CD4-positive, alpha-beta T cell treated with Interleukin-2 at 100 ng/mL for 4 hours (primary cell): ENCODE measurements at regions not wholly inside any gene's neighbourhood (a gene's known extent, or its start where the extent isn't known, plus 50 kb on each side); places are given as distances from the start of the nearest gene placed in this dataset.
"Not testable (repeated sequence)": the region's sequence is repeated elsewhere in the genome, so short reads cannot be mapped to it uniquely, and the experiment has no call there.

Experiments
- DNase-seq: peaks from one replicate; pipeline ENCODE4 v3.0.0-alpha.2; 2020; ENCODE audit warnings: low spot score

DNA sequence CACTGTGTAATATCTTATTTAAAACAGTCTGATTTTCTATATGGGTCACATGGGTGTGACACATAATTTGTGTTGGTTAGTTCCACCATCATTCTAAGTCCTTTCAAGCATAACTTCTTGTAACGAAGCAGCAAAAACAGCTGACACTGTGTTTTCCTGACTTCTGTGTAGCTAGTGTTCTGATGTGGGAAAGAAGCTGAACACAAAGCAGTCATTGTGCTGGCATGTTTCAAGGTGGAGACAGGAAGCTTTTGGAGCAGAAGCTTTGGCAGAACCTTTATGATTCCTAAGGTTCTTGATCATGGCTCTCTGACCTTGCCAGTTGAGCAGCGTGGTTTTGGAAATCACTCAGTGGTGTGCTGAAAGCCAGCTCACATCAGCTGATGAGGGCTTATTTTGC lies 351.7 kb upstream of the MDGA2 start:
- DNase-seq: no peak

DNA sequence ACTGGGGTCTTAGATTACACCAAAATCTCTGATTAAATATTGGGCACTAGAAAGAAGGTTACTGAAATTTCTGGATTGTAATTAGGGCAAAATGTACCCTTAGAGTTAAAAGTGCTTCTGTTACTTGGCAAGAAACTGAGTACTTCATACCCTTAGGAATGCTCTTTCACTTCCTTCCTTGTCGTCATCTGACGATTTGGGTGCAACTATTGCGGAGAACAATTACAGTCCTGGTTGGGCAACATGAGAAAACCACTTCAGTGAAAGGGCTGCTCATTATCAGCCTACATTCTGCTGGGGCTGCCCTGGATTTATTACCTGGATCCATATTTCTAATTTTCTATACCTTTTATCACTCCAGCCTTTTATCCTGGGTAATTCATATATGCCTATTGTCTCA lies 348.5 kb upstream of the MDGA2 start:
- DNase-seq: no peak

DNA sequence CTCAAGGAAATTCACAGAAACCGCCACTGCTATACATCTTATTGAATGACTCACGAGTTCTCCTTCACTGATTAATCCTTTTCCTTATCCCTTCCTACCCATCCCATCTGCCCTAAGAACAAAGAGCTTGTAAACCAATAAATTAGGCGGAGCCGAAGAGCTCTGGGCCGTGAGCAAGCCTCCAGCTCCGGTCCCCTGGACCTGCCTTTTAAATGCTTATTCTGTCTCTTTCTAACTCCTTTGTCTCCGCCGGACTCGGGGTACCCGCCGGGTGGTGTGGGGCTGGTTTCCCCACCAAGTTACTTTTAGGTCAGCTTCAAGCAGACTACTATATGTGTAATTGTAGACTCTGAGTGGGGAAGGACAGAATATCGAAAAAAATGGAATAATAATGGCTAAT lies 336.1 kb upstream of the MDGA2 start:
- not testable (repeated sequence) for DNase-seq

DNA sequence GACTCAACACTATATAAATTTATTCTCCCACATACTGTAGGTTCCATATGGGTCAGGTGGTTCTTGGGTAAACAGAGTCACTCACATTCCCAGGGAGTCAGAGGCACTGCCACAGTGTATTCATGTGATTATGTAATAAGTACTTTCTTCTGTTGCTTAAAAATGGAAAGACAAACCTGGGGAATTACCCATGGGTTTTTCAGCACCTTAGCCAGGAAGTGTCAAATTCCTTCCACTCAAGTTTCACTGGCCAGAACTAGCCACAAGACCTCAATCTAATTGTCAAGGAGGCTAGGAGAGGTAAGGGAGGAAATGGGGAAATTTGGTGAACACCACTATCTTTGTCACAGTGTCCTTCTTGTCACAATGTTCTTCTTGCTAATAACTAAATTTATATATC lies 333.2 kb upstream of the MDGA2 start:
- DNase-seq: no peak

DNA sequence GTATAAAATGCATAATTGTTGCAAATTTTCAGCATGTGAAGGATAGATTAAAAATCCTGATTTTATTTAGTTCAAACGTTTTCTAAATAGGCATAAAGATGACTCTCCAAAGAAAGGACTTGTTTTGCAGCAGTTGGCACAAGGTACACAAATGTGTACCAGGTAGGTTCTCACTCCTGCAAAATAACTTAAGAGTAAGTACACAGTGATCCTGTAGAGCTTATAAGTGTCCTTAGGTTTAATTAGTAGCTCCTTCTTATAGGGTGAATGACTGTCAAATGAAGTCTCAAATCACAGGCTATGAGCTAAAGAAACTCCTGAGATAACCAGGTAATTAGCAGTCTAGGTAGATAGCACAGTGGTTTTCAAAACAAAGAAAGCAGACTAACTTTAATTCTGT lies 330.6 kb upstream of the MDGA2 start:
- no peak for DNase-seq

DNA sequence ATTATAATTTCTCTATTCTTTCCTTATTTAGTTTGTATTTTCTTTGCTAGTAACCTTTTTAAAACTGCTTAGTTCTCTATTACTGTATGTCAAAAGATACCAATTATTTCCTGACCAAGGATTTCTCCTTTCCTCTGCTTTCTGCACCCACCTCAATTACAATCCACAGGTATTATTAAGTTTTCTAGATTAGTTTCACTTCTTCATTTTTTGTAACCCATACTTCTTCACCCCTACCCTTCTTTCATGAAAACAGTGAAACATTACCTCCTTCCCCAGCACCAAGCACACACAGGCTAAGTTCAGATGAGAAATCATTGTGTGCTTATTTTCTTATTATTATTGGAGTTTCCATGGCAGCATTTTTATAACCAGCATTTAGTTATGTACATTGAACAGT lies 318.5 kb upstream of the MDGA2 start:
- DNase-seq: no peak

DNA sequence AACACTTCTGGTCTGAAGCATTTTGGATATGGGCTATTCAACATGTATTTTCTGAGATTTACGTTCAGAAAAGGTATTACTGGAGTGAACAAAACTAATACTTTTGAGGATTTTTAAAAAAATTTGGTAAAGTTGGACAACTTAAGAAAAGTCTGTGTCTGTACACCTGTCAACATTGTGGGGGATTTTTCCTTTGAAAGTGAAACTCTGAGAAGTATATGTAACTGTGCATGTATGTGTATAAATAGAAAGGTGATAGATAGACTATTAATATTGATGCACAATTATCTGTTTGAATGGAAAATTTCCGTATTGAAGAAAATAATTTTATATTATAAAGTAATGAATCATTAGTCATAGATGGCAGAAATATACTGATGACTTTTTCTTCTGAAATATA lies 312.8 kb upstream of the MDGA2 start:
- no peak for DNase-seq

DNA sequence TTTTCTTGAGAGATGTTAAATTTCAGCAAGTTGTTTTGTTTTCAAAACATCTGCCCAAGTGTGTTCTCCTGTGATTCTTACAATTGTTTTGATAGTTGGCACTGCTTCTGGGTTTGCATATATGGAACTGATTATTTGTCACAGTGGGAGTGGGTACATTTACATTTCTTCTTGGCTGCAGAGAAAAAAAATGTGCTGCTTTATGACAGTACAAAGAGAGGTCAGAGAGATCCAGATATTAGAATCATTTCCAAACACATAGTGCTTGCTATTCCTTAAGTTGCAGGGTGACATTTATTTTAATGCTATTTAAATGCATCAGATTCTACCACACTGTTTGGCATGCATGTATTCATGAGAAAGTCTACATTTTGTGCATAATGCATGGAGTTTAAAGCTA lies 303.5 kb upstream of the MDGA2 start:
- no peak for DNase-seq

DNA sequence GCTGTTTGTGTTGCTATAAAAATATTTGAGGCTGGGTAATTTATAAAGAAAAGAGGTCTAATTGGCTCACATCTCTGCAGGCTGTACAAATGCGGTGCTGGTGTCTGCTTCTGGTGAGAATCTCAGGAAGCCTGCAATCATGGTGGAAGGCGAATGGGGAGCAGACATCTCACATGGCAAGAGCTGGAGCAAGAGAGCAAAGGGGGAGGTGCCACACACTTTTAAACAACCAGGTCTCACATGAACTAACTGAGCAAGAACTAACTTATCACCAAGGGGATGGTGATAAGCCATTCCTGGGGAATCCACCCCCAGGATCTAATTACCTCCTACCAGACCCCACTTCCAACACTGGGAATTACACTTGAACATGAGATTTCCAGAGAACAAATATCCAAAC lies 300.7 kb upstream of the MDGA2 start:
- DNase-seq: no peak

DNA sequence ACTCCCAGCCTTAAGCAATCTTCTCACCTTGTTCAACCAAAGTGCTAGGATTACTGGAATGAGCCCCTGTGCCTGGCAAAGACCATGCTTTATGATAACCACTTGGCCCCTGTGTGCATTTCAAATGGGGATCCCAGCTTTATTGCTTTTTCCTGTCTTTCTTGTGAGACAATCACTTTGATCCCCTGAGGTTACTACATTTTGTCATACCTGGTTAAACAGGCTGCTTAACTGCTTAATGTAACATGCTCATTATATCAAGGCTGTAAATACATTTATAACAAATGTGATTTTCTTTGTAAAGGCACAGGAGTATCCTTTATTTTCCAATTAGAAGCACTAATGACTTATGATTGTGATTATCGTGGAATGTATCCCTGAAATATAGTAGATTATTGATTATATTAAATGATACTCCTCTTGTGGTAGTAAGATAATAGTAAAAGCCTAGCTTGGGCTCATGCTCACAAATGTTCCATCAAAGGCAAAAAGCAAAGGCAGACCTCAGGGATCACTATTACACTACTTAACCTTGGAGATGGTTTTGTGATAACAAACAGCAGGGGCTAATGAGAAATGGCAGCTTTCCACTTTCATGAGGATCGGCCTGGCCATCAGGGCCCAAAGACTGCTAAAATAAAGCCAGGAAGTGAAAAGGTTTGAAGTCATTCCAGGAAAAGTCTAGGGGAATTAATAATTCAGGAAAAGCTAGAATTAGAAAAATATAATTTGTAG lies 290.8 kb upstream of the MDGA2 start:
- DNase-seq: no peak

DNA sequence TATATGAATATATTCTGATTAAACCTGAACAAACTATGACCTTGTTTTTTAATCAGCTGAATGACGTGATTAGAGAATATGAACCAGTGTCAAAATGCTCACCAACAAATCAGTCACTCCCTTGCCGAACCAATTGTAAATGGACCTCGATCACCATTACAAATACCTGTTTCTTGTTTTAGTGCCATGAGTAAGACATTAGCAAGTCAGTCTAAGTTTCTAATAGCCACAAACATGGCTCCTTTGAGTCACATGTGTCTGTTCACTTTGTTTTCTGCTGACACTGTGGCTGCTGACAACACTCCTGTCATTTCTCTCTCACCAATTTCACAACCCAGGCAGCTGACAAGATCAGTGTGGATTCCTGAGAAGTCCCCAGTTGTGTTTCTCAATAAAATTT lies 286.2 kb upstream of the MDGA2 start:
- no peak for DNase-seq

DNA sequence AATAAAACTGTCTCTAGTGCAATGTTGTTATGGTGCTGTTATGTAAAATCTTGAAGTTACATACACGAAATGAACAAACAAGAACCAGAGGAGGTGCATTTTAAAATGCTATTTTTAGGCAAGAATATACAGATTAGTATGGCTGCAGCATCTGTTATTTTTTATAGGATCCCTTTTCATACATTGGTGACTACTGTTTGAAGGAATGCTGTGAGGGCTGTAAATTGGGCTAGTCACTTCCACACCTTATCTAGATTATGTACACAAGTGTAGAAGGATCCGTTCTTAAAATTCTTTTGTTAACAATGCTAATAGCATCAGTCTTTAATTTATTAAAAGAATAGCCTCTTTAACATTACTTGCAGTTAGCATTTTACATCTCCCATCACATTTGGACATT lies 284.3 kb upstream of the MDGA2 start:
- DNase-seq: no peak

DNA sequence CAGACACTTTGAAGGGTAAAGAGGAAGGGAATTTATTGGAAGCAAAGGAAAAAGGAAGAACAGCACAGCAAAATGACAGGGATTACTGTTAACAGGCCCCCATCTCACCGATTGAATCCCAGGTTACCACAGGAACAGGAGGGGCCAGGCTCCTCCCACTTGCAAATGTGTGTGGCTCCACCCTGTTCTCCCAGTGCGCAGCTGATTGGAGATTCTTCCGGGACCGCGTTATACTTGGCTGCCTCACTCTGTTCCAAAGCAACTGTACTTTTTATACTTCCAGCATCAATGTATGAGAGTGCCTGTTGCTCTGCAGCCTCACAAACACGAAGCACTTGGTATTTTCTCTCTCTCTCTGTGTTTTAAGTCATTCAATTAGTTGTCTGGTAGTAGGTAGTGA lies 273.6 kb upstream of the MDGA2 start:
- no peak for DNase-seq

DNA sequence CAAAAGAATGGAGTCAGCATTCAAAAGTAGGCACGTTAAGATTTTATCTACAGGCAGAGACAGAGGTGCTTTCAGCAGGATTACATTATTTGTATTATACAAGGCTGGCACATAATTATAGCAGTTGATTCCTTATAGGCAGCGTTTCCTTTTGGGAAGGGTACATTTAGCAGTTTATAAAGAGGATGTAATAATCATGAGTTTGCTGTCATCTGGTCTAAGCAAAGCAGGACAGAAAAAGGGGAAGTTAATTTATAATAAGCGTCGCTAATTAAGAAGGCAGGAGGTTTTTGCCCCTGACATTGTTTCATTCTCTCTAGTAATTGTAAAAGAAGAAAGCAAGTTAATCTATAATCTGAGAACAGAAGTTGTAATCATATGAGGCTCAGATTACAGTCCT lies 259.9 kb upstream of the MDGA2 start:
- no peak for DNase-seq

DNA sequence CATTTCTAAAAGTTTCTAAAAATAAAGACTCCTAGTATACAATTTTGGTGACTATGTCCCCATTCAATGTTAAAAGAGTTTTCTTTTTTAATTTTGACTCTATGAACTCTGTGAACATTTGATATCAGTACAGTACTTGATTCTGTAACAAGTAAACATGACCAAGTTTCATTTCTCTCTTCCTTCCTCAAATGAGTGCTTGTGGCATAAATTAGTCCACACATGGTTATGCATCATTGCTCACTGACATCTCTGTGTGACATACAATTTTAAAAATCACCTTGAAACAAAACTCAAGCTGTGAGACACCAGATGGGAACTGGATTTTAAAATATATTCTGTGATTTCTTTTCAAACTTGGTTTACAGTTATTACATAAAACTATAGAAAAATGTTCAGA lies 253.9 kb upstream of the MDGA2 start:
- DNase-seq: no peak

DNA sequence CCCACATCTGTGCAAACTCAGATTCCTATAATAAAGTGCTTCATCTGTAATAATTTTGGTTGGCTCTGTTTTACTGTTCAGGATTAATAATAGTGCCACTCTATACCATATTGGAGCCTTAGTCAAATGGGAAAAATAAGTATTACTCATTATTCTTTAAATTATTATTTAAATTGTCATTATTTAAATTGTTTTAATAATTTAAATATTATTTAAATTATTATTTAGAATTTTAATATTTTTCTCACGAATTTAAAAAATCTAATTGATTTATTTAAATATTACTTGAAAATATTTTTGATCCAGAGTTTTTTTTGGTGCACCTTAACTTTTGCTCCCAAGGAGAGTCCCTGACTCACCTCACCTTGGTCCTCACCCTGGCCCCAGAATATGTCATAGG lies 245.7 kb upstream of the MDGA2 start:
- DNase-seq: no peak

DNA sequence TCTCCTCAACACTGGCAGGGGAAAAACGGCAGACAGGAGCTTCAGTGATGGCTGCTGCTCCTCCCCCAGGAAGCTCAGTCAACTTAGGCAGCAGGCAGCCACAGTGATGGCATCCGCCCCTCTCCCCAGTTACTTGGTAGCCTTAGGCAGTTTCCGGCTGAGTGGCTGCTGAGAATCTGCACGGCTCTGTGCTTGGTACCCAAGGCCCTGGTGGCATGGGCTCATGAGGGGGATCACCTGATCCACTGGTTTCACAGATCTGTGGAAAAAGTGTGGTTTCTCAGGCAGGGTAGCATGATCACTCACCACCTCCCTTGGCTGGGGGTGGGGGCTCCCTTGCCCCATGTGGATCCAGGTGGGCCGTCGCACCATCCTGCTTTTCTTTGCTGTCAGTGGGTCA lies 244.6 kb upstream of the MDGA2 start:
- no peak for DNase-seq

DNA sequence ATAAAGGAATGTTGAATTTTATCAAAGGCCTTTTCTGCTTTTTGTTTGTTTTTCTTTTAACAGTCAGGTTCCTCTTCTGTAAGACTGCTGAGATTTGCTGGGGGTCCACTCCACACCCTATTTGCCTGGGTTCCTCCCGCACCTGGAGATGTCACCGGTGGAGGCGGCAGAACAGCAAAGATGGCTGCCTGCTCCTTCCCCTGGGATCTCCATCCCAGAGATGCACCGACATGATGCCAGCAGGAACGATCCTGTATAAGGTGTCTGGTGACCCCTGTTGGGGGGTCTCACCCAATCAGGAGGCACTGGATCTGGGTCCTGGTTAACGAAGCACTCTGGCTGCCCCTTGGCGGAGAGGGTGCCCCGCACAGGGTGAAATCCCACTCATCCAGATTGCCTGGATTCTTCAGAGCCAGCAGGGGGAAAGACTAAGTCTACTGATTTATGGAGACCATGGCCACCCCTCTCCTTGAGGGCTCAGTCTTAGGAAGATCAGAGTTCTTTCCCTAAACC lies 244.0 kb upstream of the MDGA2 start:
- no peak for DNase-seq

DNA sequence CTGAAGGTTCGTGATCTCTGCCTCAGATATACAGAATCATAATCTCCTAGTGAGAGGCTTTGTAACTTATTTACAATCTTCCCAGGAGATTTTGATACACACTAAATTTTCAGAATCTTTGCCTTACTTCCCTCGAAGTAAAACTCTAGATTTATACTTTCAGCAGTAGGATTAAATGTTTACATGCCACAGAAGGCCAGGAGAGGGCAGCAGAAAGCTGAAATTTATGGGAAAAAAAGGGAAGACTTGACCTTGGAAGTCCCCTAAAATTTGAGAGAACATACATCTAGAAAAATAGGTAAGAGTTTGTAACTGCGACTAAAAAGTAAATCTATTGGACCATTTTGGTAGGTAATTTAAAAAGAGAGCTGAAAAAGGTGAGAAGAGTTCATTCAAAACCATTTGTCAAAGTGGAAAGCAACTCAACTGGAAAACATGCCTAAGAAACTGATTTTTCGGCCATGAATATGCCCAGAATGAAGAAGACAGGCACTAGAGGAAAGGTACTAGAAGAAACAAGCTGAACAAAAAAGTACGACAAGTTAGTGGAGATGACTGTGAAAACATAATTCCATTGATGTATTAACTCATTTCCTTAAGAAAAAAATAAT lies 242.0 kb upstream of the MDGA2 start:
- DNase-seq: no peak

DNA sequence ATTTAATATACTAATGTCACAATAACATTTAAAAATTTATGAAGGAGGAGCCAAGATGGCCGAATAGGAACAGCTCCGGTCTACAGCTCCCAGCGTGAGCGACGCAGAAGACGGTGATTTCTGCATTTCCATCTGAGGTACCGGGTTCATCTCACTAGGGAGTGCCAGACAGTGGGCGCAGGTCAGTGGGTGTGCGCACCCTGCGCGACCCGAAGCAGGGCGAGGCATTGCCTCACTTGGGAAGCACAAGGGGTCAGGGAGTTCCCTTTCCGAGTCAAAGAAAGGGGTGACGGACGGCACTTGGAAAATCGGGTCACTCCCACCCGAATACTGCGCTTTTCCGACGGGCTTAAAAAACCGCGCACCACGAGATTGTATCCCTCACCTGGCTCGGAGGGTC lies 225.7 kb upstream of the MDGA2 start:
- not testable (repeated sequence) for DNase-seq

DNA sequence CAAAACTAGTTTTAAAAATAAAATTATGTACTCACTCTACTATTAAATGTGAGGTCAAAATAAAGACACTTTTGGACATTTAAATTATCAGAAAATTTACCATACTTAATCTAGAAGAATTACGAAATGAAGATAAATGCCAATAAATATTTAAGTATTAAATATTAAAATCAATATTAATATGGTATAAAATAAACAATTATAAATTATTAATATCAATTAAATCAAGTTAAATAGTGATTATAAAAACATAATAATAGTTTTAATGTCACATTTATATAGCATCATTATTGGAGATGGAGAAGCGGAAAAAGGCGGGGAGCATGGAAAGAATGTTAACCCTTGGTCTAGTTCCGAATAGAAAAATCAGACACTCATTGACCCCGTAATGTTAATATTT lies 224.3 kb upstream of the MDGA2 start:
- no peak for DNase-seq

DNA sequence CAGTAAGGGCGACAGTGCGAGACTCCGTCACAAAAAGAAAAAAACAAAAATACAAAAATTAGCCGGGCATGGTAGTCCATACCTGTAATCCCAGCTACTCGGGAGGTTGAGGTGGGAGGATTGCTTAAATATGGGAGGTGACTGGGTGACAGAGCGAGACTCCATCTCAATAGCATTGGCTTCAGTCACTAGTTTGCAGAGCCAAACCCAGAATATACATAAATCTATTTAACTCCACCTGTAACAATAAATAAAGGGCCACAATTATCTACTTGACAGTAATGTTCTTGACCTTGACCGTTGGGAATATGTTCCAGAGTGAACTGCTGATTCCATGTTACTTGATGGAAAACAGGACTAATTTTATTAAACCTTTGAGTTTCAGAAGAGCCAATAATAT lies 198.9 kb upstream of the MDGA2 start:
- DNase-seq: no peak

DNA sequence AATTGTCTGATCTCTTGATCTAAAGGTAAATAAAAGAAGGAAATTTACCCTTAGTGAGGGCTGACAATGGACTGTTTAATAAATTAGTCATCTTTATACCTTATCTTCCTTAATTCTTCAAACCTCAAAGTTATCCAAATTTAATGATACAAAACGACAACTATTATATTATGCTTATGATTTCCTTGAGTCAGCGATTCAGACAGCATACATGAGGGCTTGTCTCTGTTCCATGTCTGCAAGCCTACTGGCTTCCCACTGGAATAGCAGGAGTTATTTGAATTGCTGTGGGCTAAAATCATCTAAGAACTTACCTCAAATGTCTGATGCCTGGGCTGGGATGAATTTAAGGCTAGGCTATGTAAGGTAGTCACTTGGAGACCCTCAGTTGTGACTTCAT lies 197.2 kb upstream of the MDGA2 start:
- no peak for DNase-seq

DNA sequence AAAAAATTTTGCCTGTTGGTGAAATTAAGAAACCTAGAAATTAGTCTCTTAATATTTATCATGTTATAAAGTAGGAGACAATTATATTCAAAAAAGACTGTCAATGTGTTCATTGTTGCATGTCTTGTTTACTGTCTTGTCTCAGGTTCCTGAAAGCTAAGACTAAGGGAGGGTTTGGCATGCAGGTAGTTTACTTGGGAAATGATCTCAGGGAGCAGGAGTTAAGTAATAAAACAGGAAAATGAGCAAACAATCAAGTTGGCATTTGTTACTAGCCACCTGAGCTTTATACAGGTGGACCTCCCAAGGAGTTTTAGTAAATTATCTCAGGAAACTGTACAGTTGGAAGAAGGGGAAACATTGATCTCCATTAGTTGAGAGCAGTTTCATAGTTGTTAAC lies 188.0 kb upstream of the MDGA2 start:
- no peak for DNase-seq
